ENCODE measurements at regions not wholly inside any gene's neighbourhood (a gene's known extent, or its start where the extent isn't known, plus 50 kb on each side); places are given as distances from the start of the nearest gene placed in this dataset.

GRCh38 chr4:115260195-115260594, 146.8 kb upstream of the NDST4 start:
- no peaks in the 10 kb centered on the region for H3K36me3 ChIP-seq (ENCODE audit: control insufficient read depth in 2 of 2, insufficient read depth in 1 of 2, low read length in 2 of 2)
- TF ChIP-seq ZFP3 (tag by site-specific recombination; IDR thresholded peaks at IDR 0.05; ENCODE audit: low read depth): no peak
- no peak for TF ChIP-seq ZNF121 (tag by site-specific recombination; IDR thresholded peaks at IDR 0.05)
- TF ChIP-seq BCL6B (tag by site-specific recombination; IDR thresholded peaks at IDR 0.05): no peak
- no peak for TF ChIP-seq MEIS1 (CRISPR knock-in tag; IDR thresholded peaks at IDR 0.05; ENCODE audit: borderline replicate concordance)
- TF ChIP-seq TSHZ1 (tag by site-specific recombination; IDR thresholded peaks at IDR 0.05; ENCODE audit: borderline replicate concordance): no peak
- TF ChIP-seq ZFP37 (tag by site-specific recombination; IDR thresholded peaks at IDR 0.05): no peak
- TF ChIP-seq KLF16 (tag by site-specific recombination; IDR thresholded peaks at IDR 0.05): no peak
- TF ChIP-seq BCL11A (tag by site-specific recombination; IDR thresholded peaks at IDR 0.05; ENCODE audit: low read depth): no peak
- TF ChIP-seq ZSCAN23 (tag by site-specific recombination; IDR thresholded peaks at IDR 0.05): no peak
- no peak for TF ChIP-seq ZNF174 (tag by site-specific recombination; IDR thresholded peaks at IDR 0.05)
- no peaks in the 10 kb centered on the region for H3K9me3 ChIP-seq (ENCODE audit: control insufficient read depth, insufficient read depth, low read depth, low read length)
- ChIA-PET CTCF (no interaction called here), POLR2A (no interaction called here)
- H3K4me1 ChIP-seq (ENCODE audit: control insufficient read depth, insufficient read depth, low read length): no peaks in the 10 kb centered on the region
- no peak overlapping the region for H3K27ac ChIP-seq (ENCODE audit: extremely low read depth, low read depth, low read length)
- no peak overlapping the region for H3K4me3 ChIP-seq (ENCODE audit: low read depth, low read length)

GRCh38 chr4:115259642-115260041, 146.2 kb upstream of the NDST4 start:
- no peak overlapping the region for H3K4me3 ChIP-seq (ENCODE audit: low read depth, low read length)
- no peaks in the 10 kb centered on the region for H3K36me3 ChIP-seq (ENCODE audit: control insufficient read depth in 2 of 2, insufficient read depth in 1 of 2, low read length in 2 of 2)
- no peak for TF ChIP-seq KLF7 (tag by site-specific recombination; IDR thresholded peaks at IDR 0.05; ENCODE audit: borderline replicate concordance)
- TF ChIP-seq ZNF677 (tag by site-specific recombination; IDR thresholded peaks at IDR 0.05): no peak
- no peak for TF ChIP-seq ZBTB20 (tag by site-specific recombination; IDR thresholded peaks at IDR 0.05)
- no peak for TF ChIP-seq ZXDB (tag by site-specific recombination; IDR thresholded peaks at IDR 0.05)
- no peak for TF ChIP-seq ZNF768 (tag by site-specific recombination; IDR thresholded peaks at IDR 0.05)
- no peak for TF ChIP-seq BCL6B (tag by site-specific recombination; IDR thresholded peaks at IDR 0.05)
- H3K9me3 ChIP-seq (ENCODE audit: control insufficient read depth, insufficient read depth, low read depth, low read length): no peaks in the 10 kb centered on the region
- ChIA-PET POLR2A (no interaction called here), CTCF (interaction anchor here (0.7 kb wide), 1 partner anchor 487 kb away, joined by 3 read pairs; no protein-coding TSS in a partner anchor)
- no peaks in the 10 kb centered on the region for H3K4me1 ChIP-seq (ENCODE audit: control insufficient read depth, insufficient read depth, low read length)
- no peak overlapping the region for H3K27ac ChIP-seq (ENCODE audit: extremely low read depth, low read depth, low read length)

- Histone ChIP-seq H3K4me1 (ENCODE audit: control insufficient read depth, insufficient read depth, low read length) (no peaks in the 10 kb centered on the region), H3K4me3 (ENCODE audit: low read depth, low read length) (no peak overlapping the region), H3K9me3 (ENCODE audit: control insufficient read depth, insufficient read depth, low read depth, low read length) (no peaks in the 10 kb centered on the region), H3K36me3 (ENCODE audit: control insufficient read depth in 2 of 2, insufficient read depth in 1 of 2, low read length in 2 of 2) (no peaks in the 10 kb centered on the region), H3K27ac (ENCODE audit: extremely low read depth, low read depth, low read length) (no peak overlapping the region)
- POLR2A ChIA-PET: interaction anchor here (0.5 kb wide), 1 partner anchor 315 kb away, joined by 3 read pairs; no protein-coding TSS in a partner anchor
- CTCF ChIA-PET: no interaction called here
- TF ChIP-seq ZNF214 (tag by site-specific recombination; IDR thresholded peaks at IDR 0.05; ENCODE audit: borderline replicate concordance) (no peak), ZNF391 (tag by site-specific recombination; IDR thresholded peaks at IDR 0.05; ENCODE audit: borderline replicate concordance, low read depth) (no peak), ZNF843 (tag by site-specific recombination; IDR thresholded peaks at IDR 0.05) (no peak), ZIC2 (tag by site-specific recombination; IDR thresholded peaks at IDR 0.05) (no peak), ZNF280D (tag by site-specific recombination; IDR thresholded peaks at IDR 0.05) (no peak), WT1 (tag by site-specific recombination; IDR thresholded peaks at IDR 0.05) (no peak), ZNF513 (tag by site-specific recombination; IDR thresholded peaks at IDR 0.05) (no peak)
These were observed 136.4 kb upstream of the NDST4 start for GRCh38 chr4:115249808-115250207.
